ENCODE measurements at regions not wholly inside any gene's neighbourhood (a gene's known extent, or its start where the extent isn't known, plus 50 kb on each side); places are given as distances from the start of the nearest gene placed in this dataset.

- DNase-seq (ENCODE audit: low read depth, low spot score) (no peak), FAIRE-seq (no peak)
- H3K4me1 ChIP-seq (ENCODE audit: control insufficient read depth, extremely low read depth, insufficient read depth, low read length), result no peaks in the 10 kb centered on the region
- H2AFZ ChIP-seq (ENCODE audit: control insufficient read depth, low read length), result no peak overlapping the region
- H3K9ac ChIP-seq (ENCODE audit: control insufficient read depth, extremely low read depth, insufficient read depth, low read length), result no peak overlapping the region
- H3K4me3 ChIP-seq (ENCODE audit: control insufficient read depth in 2 of 3, extremely low read depth in 1 of 3, insufficient read depth in 2 of 3, low read depth in 1 of 3, low read length in 3 of 3), result no peak overlapping the region
- H4K20me1 ChIP-seq (ENCODE audit: control insufficient read depth, extremely low read depth, insufficient read depth, low read length), result no peaks in the 10 kb centered on the region
- no peaks in the 10 kb centered on the region for H3K36me3 ChIP-seq (ENCODE audit: control insufficient read depth in 2 of 2, extremely low read depth in 1 of 2, insufficient read depth in 2 of 2, low read length in 2 of 2)
- H3K27me3 ChIP-seq (ENCODE audit: control insufficient read depth, extremely low read depth, insufficient read depth, low read length), result no peaks in the 10 kb centered on the region
- no peaks in the 10 kb centered on the region for H3K9me1 ChIP-seq (ENCODE audit: control insufficient read depth, extremely low read depth, insufficient read depth, low read length)
- H3K27ac ChIP-seq (ENCODE audit: control insufficient read depth, insufficient read depth, low read length), result no peak overlapping the region
- H3K79me2 ChIP-seq (ENCODE audit: control insufficient read depth, insufficient read depth, low read length), result no peaks in the 10 kb centered on the region
- no peak for TF ChIP-seq CTCF (optimal IDR thresholded peaks at IDR 0.05 in 1 of 3, IDR thresholded peaks at IDR 0.05 in 1 of 3, conservative IDR thresholded peaks at IDR 0.05 in 1 of 3; ENCODE audit: extremely low read depth in 1 of 3, insufficient read depth in 2 of 3, low read length in 3 of 3)
- no peak for TF ChIP-seq EZH2 (IDR thresholded peaks at IDR 0.05; ENCODE audit: low read length)
- no peak overlapping the region for H3K4me2 ChIP-seq (ENCODE audit: control insufficient read depth, extremely low read depth, insufficient read depth, low read depth, low read length)
- dilution Hi-C loops (cut with MboI; ENCODE audit: extremely low pct_ligation_motif_present, low sequenced_read_pairs), result no loop called here
- no peaks in the 10 kb centered on the region for H3K9me3 ChIP-seq (ENCODE audit: control insufficient read depth, low read depth, low read length)
Measured at GRCh38 chr13:76329866-76330580, 556.2 kb downstream of the KCTD12 start.

GRCh38 chr13:76329004-76329403 lies 557.2 kb downstream of the KCTD12 start:
- H3K4me1 ChIP-seq (ENCODE audit: control insufficient read depth, extremely low read depth, insufficient read depth, low read length), result no peaks in the 10 kb centered on the region
- H3K9me3 ChIP-seq (ENCODE audit: control insufficient read depth, low read depth, low read length), result no peaks in the 10 kb centered on the region
- H3K79me2 ChIP-seq (ENCODE audit: control insufficient read depth, insufficient read depth, low read length), result no peaks in the 10 kb centered on the region

More at GRCh38 chr13:76329004-76329403, 557.2 kb downstream of the KCTD12 start:
- H2AFZ ChIP-seq (ENCODE audit: control insufficient read depth, low read length), result no peak overlapping the region
- no peaks in the 10 kb centered on the region for H3K27me3 ChIP-seq (ENCODE audit: control insufficient read depth, extremely low read depth, insufficient read depth, low read length)
- H3K9me1 ChIP-seq (ENCODE audit: control insufficient read depth, extremely low read depth, insufficient read depth, low read length), result no peaks in the 10 kb centered on the region
- no peaks in the 10 kb centered on the region for H3K36me3 ChIP-seq (ENCODE audit: control insufficient read depth in 2 of 2, extremely low read depth in 1 of 2, insufficient read depth in 2 of 2, low read length in 2 of 2)
- H3K9ac ChIP-seq (ENCODE audit: control insufficient read depth, extremely low read depth, insufficient read depth, low read length), result no peak overlapping the region
- H3K27ac ChIP-seq (ENCODE audit: control insufficient read depth, insufficient read depth, low read length), result no peak overlapping the region
- TF ChIP-seq CTCF (optimal IDR thresholded peaks at IDR 0.05 in 1 of 3, IDR thresholded peaks at IDR 0.05 in 1 of 3, conservative IDR thresholded peaks at IDR 0.05 in 1 of 3; ENCODE audit: extremely low read depth in 1 of 3, insufficient read depth in 2 of 3, low read length in 3 of 3) (no peak), EZH2 (IDR thresholded peaks at IDR 0.05; ENCODE audit: low read length) (no peak)
- FAIRE-seq (no peak), DNase-seq (ENCODE audit: low read depth, low spot score) (no peak)
- dilution Hi-C loops (cut with MboI; ENCODE audit: extremely low pct_ligation_motif_present, low sequenced_read_pairs), result no loop called here
- H4K20me1 ChIP-seq (ENCODE audit: control insufficient read depth, extremely low read depth, insufficient read depth, low read length), result no peaks in the 10 kb centered on the region
- H3K4me2 ChIP-seq (ENCODE audit: control insufficient read depth, extremely low read depth, insufficient read depth, low read depth, low read length), result no peak overlapping the region
- no peak overlapping the region for H3K4me3 ChIP-seq (ENCODE audit: control insufficient read depth in 2 of 3, extremely low read depth in 1 of 3, insufficient read depth in 2 of 3, low read depth in 1 of 3, low read length in 3 of 3)
